ENCODE measurements at regions not wholly inside any gene's neighbourhood (a gene's known extent, or its start where the extent isn't known, plus 50 kb on each side); places are given as distances from the start of the nearest gene placed in this dataset.
"Not testable (repeated sequence)": the region's sequence is repeated elsewhere in the genome, so short reads cannot be mapped to it uniquely, and the experiment has no call there.

GRCh38 chr2:14424478-14425390, 207.8 kb upstream of the LRATD1 start:
- no peak for DNase-seq (ENCODE audit: low spot score)

- DNase-seq (ENCODE audit: low spot score): no peak
Observed at GRCh38 chr2:14425869-14426268, 206.6 kb upstream of the LRATD1 start.

GRCh38 chr2:14428056-14428455, 204.5 kb upstream of the LRATD1 start:
- DNase-seq (ENCODE audit: low spot score): peak; percentile 61

- DNase-seq (ENCODE audit: low spot score): no peak
Observed at GRCh38 chr2:14433946-14434495, 198.5 kb upstream of the LRATD1 start.

- no peak for DNase-seq (ENCODE audit: low spot score)
Observed at GRCh38 chr2:14445670-14446069, 186.8 kb upstream of the LRATD1 start.

GRCh38 chr2:14448340-14448739, 184.2 kb upstream of the LRATD1 start:
- DNase-seq (ENCODE audit: low spot score): no peak

GRCh38 chr2:14451312-14451711, 181.2 kb upstream of the LRATD1 start:
- DNase-seq (ENCODE audit: low spot score): no peak

- DNase-seq (ENCODE audit: low spot score): no peak
Observed at GRCh38 chr2:14454202-14454601, 178.3 kb upstream of the LRATD1 start.

- DNase-seq (ENCODE audit: low spot score): no peak
Observed at GRCh38 chr2:14459786-14460325, 172.7 kb upstream of the LRATD1 start.

GRCh38 chr2:14475994-14476393, 156.5 kb upstream of the LRATD1 start:
- DNase-seq (ENCODE audit: low spot score): no peak

GRCh38 chr2:14479486-14479885, 153.0 kb upstream of the LRATD1 start:
- no peak for DNase-seq (ENCODE audit: low spot score)

GRCh38 chr2:14480120-14480519, 152.4 kb upstream of the LRATD1 start:
- DNase-seq (ENCODE audit: low spot score): no peak

GRCh38 chr2:14480906-14481305, 151.6 kb upstream of the LRATD1 start:
- DNase-seq (ENCODE audit: low spot score): no peak

GRCh38 chr2:14492920-14493503, 139.5 kb upstream of the LRATD1 start:
- peak; percentile 64 for DNase-seq (ENCODE audit: low spot score)

GRCh38 chr2:14494759-14495158, 137.8 kb upstream of the LRATD1 start:
- DNase-seq (ENCODE audit: low spot score): no peak

GRCh38 chr2:14501061-14501460, 131.5 kb upstream of the LRATD1 start:
- no peak for DNase-seq (ENCODE audit: low spot score)

- DNase-seq (ENCODE audit: low spot score): not testable (repeated sequence)
Observed at GRCh38 chr2:14506955-14507354, 125.6 kb upstream of the LRATD1 start.

GRCh38 chr2:14511541-14511940, 121.0 kb upstream of the LRATD1 start:
- DNase-seq (ENCODE audit: low spot score): no peak

- DNase-seq (ENCODE audit: low spot score): peak; percentile 25
Observed at GRCh38 chr2:14513903-14514302, 118.6 kb upstream of the LRATD1 start.

GRCh38 chr2:14516844-14517243, 115.7 kb upstream of the LRATD1 start:
- peak; percentile 66 for DNase-seq (ENCODE audit: low spot score)

GRCh38 chr2:14517731-14518130, 114.8 kb upstream of the LRATD1 start:
- peak; percentile 56 for DNase-seq (ENCODE audit: low spot score)

GRCh38 chr2:14520385-14520945, 112.1 kb upstream of the LRATD1 start:
- no peak for DNase-seq (ENCODE audit: low spot score)

All from GM03348 (cell line).